Left ventricle myocardium inferior (tissue), 1 donor: ENCODE measurements at regions not wholly inside any gene's neighbourhood (a gene's known extent, or its start where the extent isn't known, plus 50 kb on each side); places are given as distances from the start of the nearest gene placed in this dataset.

Experiments
- DNase-seq: peaks from one replicate; pipeline ENCODE4 v3.0.0-alpha.2; 2020
- H3K27ac ChIP-seq: fragments of 200-600 bp; replicated peaks from 2 replicates; pipeline ENCODE4 v1.8.0; 2021
- H3K27me3 ChIP-seq: fragments of 200-600 bp; 2 replicates; pipeline ENCODE4 v1.8.0; 2021; ENCODE audit warnings: low read depth
- H3K36me3 ChIP-seq: fragments of 200-600 bp; 2 replicates; pipeline ENCODE4 v1.8.0; 2021
- H3K4me1 ChIP-seq: fragments of 200-600 bp; 2 replicates; pipeline ENCODE4 v1.8.0; 2021
- H3K4me3 ChIP-seq: fragments of 200-600 bp; 2 replicates; pipeline ENCODE4 v1.8.0; 2021; ENCODE audit warnings: mild to moderate bottlenecking, moderate library complexity
- H3K9me3 ChIP-seq: fragments of 200-600 bp; replicated peaks from 2 replicates; pipeline ENCODE4 v1.8.0; 2021
- CTCF ChIP-seq: fragments of 200-600 bp; IDR thresholded peaks from 2 replicates; pipeline ENCODE4 v1.8.0; 2021; ENCODE audit warnings: antibody characterized with exemption, mild to moderate bottlenecking, borderline replicate concordance
- intact Hi-C: fragments of 100-400 bp; cut with micrococcal nuclease; formaldehyde crosslinking; loops from one replicate; pipeline ENCODE4 v1.11.0; 2022
- donor health status: DM: no; HTN: yes; CAD: no; lungs with severe emphysema.

- Histone ChIP-seq H3K27me3 (peaks cover 5% of the 10 kb centered on the region), H3K4me3 (no peak overlapping the region), H3K27ac (no peak overlapping the region), H3K4me1 (no peaks in the 10 kb centered on the region), H3K9me3 (no peaks in the 10 kb centered on the region), H3K36me3 (no peaks in the 10 kb centered on the region)
- no peak for DNase-seq
- no peak for TF ChIP-seq CTCF
- intact Hi-C loops: no loop called here
Measured at GRCh38 chr16:80203821-80204220, 337.0 kb upstream of the DYNLRB2 start.

- Histone ChIP-seq H3K9me3 (no peaks in the 10 kb centered on the region), H3K27me3 (peaks cover 5% of the 10 kb centered on the region), H3K4me1 (no peaks in the 10 kb centered on the region), H3K36me3 (no peaks in the 10 kb centered on the region), H3K4me3 (no peak overlapping the region), H3K27ac (no peak overlapping the region)
- no peak for DNase-seq
- no peak for TF ChIP-seq CTCF
- intact Hi-C loops: no loop called here
Measured at GRCh38 chr16:80202831-80203413, 337.9 kb upstream of the DYNLRB2 start.

GRCh38 chr16:80200079-80200478 lies 340.7 kb upstream of the DYNLRB2 start:
- intact Hi-C loops: no loop called here
- Histone ChIP-seq H3K4me1 (no peaks in the 10 kb centered on the region), H3K36me3 (no peaks in the 10 kb centered on the region)

GRCh38 chr16:80199614-80200013 lies 341.2 kb upstream of the DYNLRB2 start:
- no peak for TF ChIP-seq CTCF
- intact Hi-C loops: no loop called here
- DNase-seq: no peak
- Histone ChIP-seq H3K4me1 (no peaks in the 10 kb centered on the region), H3K4me3 (no peak overlapping the region), H3K9me3 (no peaks in the 10 kb centered on the region), H3K27ac (no peak overlapping the region), H3K36me3 (no peaks in the 10 kb centered on the region), H3K27me3 (peaks cover 8% of the 10 kb centered on the region)

More at GRCh38 chr16:80200079-80200478, 340.7 kb upstream of the DYNLRB2 start:
- Histone ChIP-seq H3K27ac (no peak overlapping the region), H3K4me3 (no peak overlapping the region), H3K27me3 (peaks cover 8% of the 10 kb centered on the region), H3K9me3 (no peaks in the 10 kb centered on the region)
- DNase-seq: no peak
- TF ChIP-seq CTCF: no peak

- no peaks in the 10 kb centered on the region for H3K36me3 ChIP-seq
- TF ChIP-seq CTCF: no peak
- no peak for DNase-seq
- H3K9me3 ChIP-seq: no peaks in the 10 kb centered on the region
- H3K4me1 ChIP-seq: no peaks in the 10 kb centered on the region
- no peak overlapping the region for H3K4me3 ChIP-seq
- intact Hi-C loops: no loop called here
- H3K27ac ChIP-seq: no peak overlapping the region
- H3K27me3 ChIP-seq: peaks cover 8% of the 10 kb centered on the region
Measured at GRCh38 chr16:80198311-80199299, 342.2 kb upstream of the DYNLRB2 start.
